ENCODE measurements at regions not wholly inside any gene's neighbourhood (a gene's known extent, or its start where the extent isn't known, plus 50 kb on each side); places are given as distances from the start of the nearest gene placed in this dataset.

DNA sequence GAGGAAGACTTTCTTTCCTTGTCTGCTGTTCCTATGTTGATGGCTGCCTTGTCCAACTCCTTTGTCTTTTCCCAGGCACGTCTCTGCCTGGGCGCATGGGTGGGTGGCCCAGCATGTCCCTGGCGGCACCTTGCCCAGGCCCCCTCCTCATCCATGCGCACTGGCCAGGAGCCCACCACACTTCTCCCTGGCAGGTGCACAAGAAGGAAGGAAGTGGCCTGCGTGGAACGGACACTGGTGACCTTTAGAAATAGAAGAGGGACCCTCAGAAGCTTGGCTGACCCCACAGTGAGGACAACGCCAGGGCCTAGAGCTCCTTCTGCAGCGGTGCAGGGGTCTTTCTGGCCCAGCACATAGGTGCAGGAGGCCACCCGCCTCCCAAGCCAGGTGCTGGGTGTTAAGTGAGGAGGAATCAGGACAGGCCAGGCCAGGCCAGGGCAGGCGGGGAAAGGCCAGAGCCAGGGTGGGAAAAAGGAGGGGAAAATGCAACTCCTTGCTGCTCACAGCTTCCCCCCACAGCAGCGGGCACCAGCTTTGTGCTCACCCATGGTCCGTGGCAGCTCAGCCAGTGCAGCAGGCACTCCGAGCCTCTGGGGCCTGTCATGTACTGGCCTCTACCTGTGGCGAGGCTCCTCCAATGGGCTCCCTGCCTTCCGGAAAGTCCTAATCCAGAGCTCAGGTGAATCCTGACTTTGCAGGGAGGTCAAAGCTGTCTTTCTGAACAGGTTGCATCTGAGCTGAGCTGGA, 104.0 kb downstream of the SOX1 start:
- TF ChIP-seq CTCF (IDR thresholded peaks at IDR 0.05) (no peak), POLR2A (IDR thresholded peaks at IDR 0.05) (no peak)

Data from thyroid gland (tissue), 4 donors.